Daoy (cell line): ENCODE measurements at regions not wholly inside any gene's neighbourhood (a gene's known extent, or its start where the extent isn't known, plus 50 kb on each side); places are given as distances from the start of the nearest gene placed in this dataset.
"Not testable (repeated sequence)": the region's sequence is repeated elsewhere in the genome, so short reads cannot be mapped to it uniquely, and the experiment has no call there.

Experiments used
- DNase-seq: peaks from one replicate; pipeline ENCODE4 v3.0.0-alpha.2; 2015; ENCODE audit warnings: low read depth

- not testable (repeated sequence) for DNase-seq
These were observed 52.9 kb downstream of the OR52B4 start for GRCh38 chr11:4315292-4315691.

- not testable (repeated sequence) for DNase-seq
These were observed 91.0 kb downstream of the OR52B4 start for GRCh38 chr11:4277225-4277624.

- not testable (repeated sequence) for DNase-seq
These were observed 117.1 kb downstream of the OR52B4 start for GRCh38 chr11:4251085-4251484.

- not testable (repeated sequence) for DNase-seq
These were observed 118.7 kb downstream of the OR52B4 start for GRCh38 chr11:4249475-4249874.

GRCh38 chr11:4237771-4238170 lies 130.4 kb downstream of the OR52B4 start:
- DNase-seq: peak; percentile 2

- DNase-seq: not testable (repeated sequence)
These were observed 124.3 kb downstream of the RRM1 start for GRCh38 chr11:4218857-4219256.

GRCh38 chr11:4213746-4214145 lies 119.1 kb downstream of the RRM1 start:
- DNase-seq: no peak

- no peak for DNase-seq
These were observed 117.4 kb downstream of the RRM1 start for GRCh38 chr11:4211991-4212390.

GRCh38 chr11:4203603-4204360 lies 109.2 kb downstream of the RRM1 start:
- DNase-seq: no peak

GRCh38 chr11:4202749-4203148 lies 108.2 kb downstream of the RRM1 start:
- no peak for DNase-seq

- no peak for DNase-seq
These were observed 102.5 kb downstream of the RRM1 start for GRCh38 chr11:4197112-4197511.

- no peak for DNase-seq
These were observed 101.3 kb downstream of the RRM1 start for GRCh38 chr11:4195909-4196308.

- no peak for DNase-seq
These were observed 100.3 kb downstream of the RRM1 start for GRCh38 chr11:4194889-4195288.

GRCh38 chr11:4191031-4191571 lies 96.5 kb downstream of the RRM1 start:
- no peak for DNase-seq

GRCh38 chr11:4190519-4190918 lies 95.9 kb downstream of the RRM1 start:
- DNase-seq: no peak

- no peak for DNase-seq
These were observed 95.5 kb downstream of the RRM1 start for GRCh38 chr11:4190098-4190497.
